Astrocyte (in vitro differentiated cells and primary cell): ENCODE measurements at regions not wholly inside any gene's neighbourhood (a gene's known extent, or its start where the extent isn't known, plus 50 kb on each side); places are given as distances from the start of the nearest gene placed in this dataset.

ENCODE experiments used
- EZH2 ChIP-seq: IDR thresholded peaks from 2 replicates; pipeline ENCODE4 v1.6.1; 2012; ENCODE audit warnings: mild to moderate bottlenecking, low read length, inconsistent platforms; ENCODE audit not compliant: insufficient read depth
- TF ChIP-seq, protein P1 (sequence below): IDR thresholded peaks from 2 replicates; pipeline ENCODE4 v1.5.1; 2011; ENCODE audit warnings: low read depth, mild to moderate bottlenecking, inconsistent platforms, low read length, moderate library complexity; ENCODE audit not compliant: insufficient read depth

DNA sequence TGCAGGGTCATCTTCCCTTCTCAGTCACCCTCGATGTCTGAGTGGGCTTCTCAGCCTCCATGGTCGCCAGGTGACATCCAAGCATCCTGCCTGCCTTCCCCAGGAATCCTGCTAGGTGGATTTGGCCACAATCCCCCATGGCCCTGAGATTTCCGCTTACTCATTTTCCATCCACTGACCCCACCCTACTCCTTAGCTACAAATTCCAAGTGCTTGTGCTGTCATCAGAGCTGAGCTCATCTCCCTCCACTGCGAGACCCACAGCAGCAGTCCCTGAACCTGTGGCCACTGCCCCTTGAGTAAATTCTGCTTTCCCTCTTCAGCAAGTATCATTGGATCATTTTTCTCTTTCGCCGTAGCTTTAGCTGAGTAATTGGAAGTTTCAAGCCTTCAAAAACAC is 90.5 kb upstream of the ANKRD10 start:
- TF ChIP-seq, protein P1, sequence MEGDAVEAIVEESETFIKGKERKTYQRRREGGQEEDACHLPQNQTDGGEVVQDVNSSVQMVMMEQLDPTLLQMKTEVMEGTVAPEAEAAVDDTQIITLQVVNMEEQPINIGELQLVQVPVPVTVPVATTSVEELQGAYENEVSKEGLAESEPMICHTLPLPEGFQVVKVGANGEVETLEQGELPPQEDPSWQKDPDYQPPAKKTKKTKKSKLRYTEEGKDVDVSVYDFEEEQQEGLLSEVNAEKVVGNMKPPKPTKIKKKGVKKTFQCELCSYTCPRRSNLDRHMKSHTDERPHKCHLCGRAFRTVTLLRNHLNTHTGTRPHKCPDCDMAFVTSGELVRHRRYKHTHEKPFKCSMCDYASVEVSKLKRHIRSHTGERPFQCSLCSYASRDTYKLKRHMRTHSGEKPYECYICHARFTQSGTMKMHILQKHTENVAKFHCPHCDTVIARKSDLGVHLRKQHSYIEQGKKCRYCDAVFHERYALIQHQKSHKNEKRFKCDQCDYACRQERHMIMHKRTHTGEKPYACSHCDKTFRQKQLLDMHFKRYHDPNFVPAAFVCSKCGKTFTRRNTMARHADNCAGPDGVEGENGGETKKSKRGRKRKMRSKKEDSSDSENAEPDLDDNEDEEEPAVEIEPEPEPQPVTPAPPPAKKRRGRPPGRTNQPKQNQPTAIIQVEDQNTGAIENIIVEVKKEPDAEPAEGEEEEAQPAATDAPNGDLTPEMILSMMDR, result no peak
- TF ChIP-seq EZH2, result no peak
